ENCODE measurements at regions not wholly inside any gene's neighbourhood (a gene's known extent, or its start where the extent isn't known, plus 50 kb on each side); places are given as distances from the start of the nearest gene placed in this dataset.

GRCh38 chr20:57966620-57967019 is 256.8 kb upstream of the PMEPA1 start:
- Histone ChIP-seq H2AFZ (ENCODE audit: low read length) (no peak overlapping the region), H3F3A (ENCODE audit: low read depth) (no peaks in the 10 kb centered on the region), H3K79me2 (ENCODE audit: insufficient read depth, low read length) (no peaks in the 10 kb centered on the region), H3K9ac (ENCODE audit: low read depth, low read length, poor library complexity, severe bottlenecking) (no peak overlapping the region), H3K4me1 (ENCODE audit: insufficient read depth, low read length, poor library complexity, severe bottlenecking) (no peaks in the 10 kb centered on the region), H3K9me3 (ENCODE audit: insufficient read depth, low read depth, low read length) (no peaks in the 10 kb centered on the region), H3K4me2 (ENCODE audit: low read depth, low read length, poor library complexity, severe bottlenecking) (no peak overlapping the region), H3K4me3 (ENCODE audit: low read length, poor library complexity, severe bottlenecking) (no peak overlapping the region), H3K9me2 (replicated peaks; ENCODE audit: low read depth, low read length) (no peaks in the 10 kb centered on the region), H4K20me1 (ENCODE audit: insufficient read depth, low read length, poor library complexity, severe bottlenecking) (no peaks in the 10 kb centered on the region), H3K27me3 (ENCODE audit: insufficient read depth, low read length, poor library complexity, severe bottlenecking) (no peaks in the 10 kb centered on the region), H3K36me3 (ENCODE audit: insufficient read depth, low read length) (no peaks in the 10 kb centered on the region)
- TF ChIP-seq CTCF (conservative IDR thresholded peaks at IDR 0.05; ENCODE audit: low read length) (no peak), EZH2phosphoT487 (IDR thresholded peaks at IDR 0.05; ENCODE audit: borderline replicate concordance) (no peak)

GRCh38 chr20:57965441-57965840 is 255.6 kb upstream of the PMEPA1 start:
- no peaks in the 10 kb centered on the region for H3K27me3 ChIP-seq (ENCODE audit: insufficient read depth, low read length, poor library complexity, severe bottlenecking)
- no peaks in the 10 kb centered on the region for H3F3A ChIP-seq (ENCODE audit: low read depth)
- no peaks in the 10 kb centered on the region for H3K4me1 ChIP-seq (ENCODE audit: insufficient read depth, low read length, poor library complexity, severe bottlenecking)
- no peak overlapping the region for H3K4me3 ChIP-seq (ENCODE audit: low read length, poor library complexity, severe bottlenecking)
- H3K9ac ChIP-seq (ENCODE audit: low read depth, low read length, poor library complexity, severe bottlenecking): no peak overlapping the region
- no peaks in the 10 kb centered on the region for H3K36me3 ChIP-seq (ENCODE audit: insufficient read depth, low read length)
- H3K9me2 ChIP-seq (replicated peaks; ENCODE audit: low read depth, low read length): no peaks in the 10 kb centered on the region
- TF ChIP-seq CTCF (conservative IDR thresholded peaks at IDR 0.05; ENCODE audit: low read length): no peak
- no peak for TF ChIP-seq EZH2phosphoT487 (IDR thresholded peaks at IDR 0.05; ENCODE audit: borderline replicate concordance)
- H3K79me2 ChIP-seq (ENCODE audit: insufficient read depth, low read length): no peaks in the 10 kb centered on the region
- H3K9me3 ChIP-seq (ENCODE audit: insufficient read depth, low read depth, low read length): no peaks in the 10 kb centered on the region
- no peaks in the 10 kb centered on the region for H4K20me1 ChIP-seq (ENCODE audit: insufficient read depth, low read length, poor library complexity, severe bottlenecking)
- no peak overlapping the region for H2AFZ ChIP-seq (ENCODE audit: low read length)
- no peak overlapping the region for H3K4me2 ChIP-seq (ENCODE audit: low read depth, low read length, poor library complexity, severe bottlenecking)

GRCh38 chr20:57964011-57964862 is 254.4 kb upstream of the PMEPA1 start:
- Histone ChIP-seq H3K4me2 (ENCODE audit: low read depth, low read length, poor library complexity, severe bottlenecking) (no peak overlapping the region), H3K36me3 (ENCODE audit: insufficient read depth, low read length) (no peaks in the 10 kb centered on the region), H3K79me2 (ENCODE audit: insufficient read depth, low read length) (no peaks in the 10 kb centered on the region), H4K20me1 (ENCODE audit: insufficient read depth, low read length, poor library complexity, severe bottlenecking) (no peaks in the 10 kb centered on the region), H3K4me3 (ENCODE audit: low read length, poor library complexity, severe bottlenecking) (no peak overlapping the region), H3K9me2 (replicated peaks; ENCODE audit: low read depth, low read length) (no peaks in the 10 kb centered on the region), H2AFZ (ENCODE audit: low read length) (no peak overlapping the region), H3K9me3 (ENCODE audit: insufficient read depth, low read depth, low read length) (no peaks in the 10 kb centered on the region), H3K9ac (ENCODE audit: low read depth, low read length, poor library complexity, severe bottlenecking) (no peak overlapping the region), H3K4me1 (ENCODE audit: insufficient read depth, low read length, poor library complexity, severe bottlenecking) (no peaks in the 10 kb centered on the region), H3K27me3 (ENCODE audit: insufficient read depth, low read length, poor library complexity, severe bottlenecking) (no peaks in the 10 kb centered on the region), H3F3A (ENCODE audit: low read depth) (no peaks in the 10 kb centered on the region)
- TF ChIP-seq EZH2phosphoT487 (IDR thresholded peaks at IDR 0.05; ENCODE audit: borderline replicate concordance) (no peak), CTCF (conservative IDR thresholded peaks at IDR 0.05; ENCODE audit: low read length) (no peak)
